Suprapubic skin (tissue), 4 donors: ENCODE measurements at regions not wholly inside any gene's neighbourhood (a gene's known extent, or its start where the extent isn't known, plus 50 kb on each side); places are given as distances from the start of the nearest gene placed in this dataset.

Experiments
- CTCF ChIP-seq, 2 donors: fragments of 200-600 bp in 1 of 2; fragments of 450-650 bp in 1 of 2; sonication (generic) in 1 of 2; IDR thresholded peaks; one replicate each; pipeline ENCODE4 v1.5.1; 2016 to 2019; ENCODE audit warnings: antibody characterized with exemption in 2 of 2, mild to moderate bottlenecking in 1 of 2, moderate library complexity in 1 of 2
- EP300 ChIP-seq: sonication (generic); formaldehyde crosslinking; IDR thresholded peaks from one replicate; pipeline ENCODE4 v1.6.1; 2017; ENCODE audit warnings: antibody characterized with exemption
- POLR2AphosphoS5 ChIP-seq, 3 donors: sonication (generic); formaldehyde crosslinking; IDR thresholded peaks; one replicate each; pipeline ENCODE4 v1.6.1; 2017; ENCODE audit warnings: antibody characterized with exemption in 3 of 3

DNA sequence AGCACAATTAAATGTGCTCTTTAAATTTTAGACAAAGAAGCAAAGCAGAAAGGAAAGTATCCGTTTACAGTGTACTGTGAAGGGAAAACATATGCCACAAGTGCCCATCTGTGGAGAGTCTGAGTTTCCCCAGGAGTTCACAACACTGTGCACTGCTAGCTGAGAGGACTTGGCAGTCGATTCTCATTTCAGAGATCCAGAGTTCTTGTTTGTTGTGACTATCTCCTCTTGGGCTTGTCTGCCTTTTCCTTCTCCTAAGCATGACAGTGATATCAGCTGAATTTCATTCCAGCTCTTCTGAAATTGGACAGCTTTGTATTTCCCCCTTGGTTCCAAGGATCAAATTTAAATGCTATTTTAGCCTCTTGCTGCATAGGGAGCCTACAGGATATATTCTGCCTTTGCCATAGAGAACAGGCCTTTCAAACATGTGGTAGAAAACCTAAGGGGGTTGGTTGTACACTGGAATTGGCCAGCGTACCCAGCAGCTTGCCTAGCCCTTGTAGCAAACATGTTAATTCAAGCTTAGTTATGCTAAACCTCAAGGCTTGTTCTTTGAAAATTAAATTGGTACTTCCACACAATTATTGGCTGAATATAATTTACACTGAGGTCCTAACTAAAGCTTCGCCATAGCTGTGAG, 259.2 kb upstream of the NOVA1 start:
- no peak for TF ChIP-seq CTCF (IDR thresholded peaks at IDR 0.05)
- TF ChIP-seq POLR2AphosphoS5 (IDR thresholded peaks at IDR 0.05): no peak
- TF ChIP-seq EP300: no peak
